DMS79 treated with DMSO at 0.1 percent for 48 hours (cell line): ENCODE measurements at regions not wholly inside any gene's neighbourhood (a gene's known extent, or its start where the extent isn't known, plus 50 kb on each side); places are given as distances from the start of the nearest gene placed in this dataset.
"Not testable (repeated sequence)": the region's sequence is repeated elsewhere in the genome, so short reads cannot be mapped to it uniquely, and the experiment has no call there.

ENCODE experiments used
- DNase-seq: peaks from one replicate; lab custom pipeline; 2025; lab: John Stamatoyannopoulos, UW

GRCh38 chr2:41160439-41160838 is 708.5 kb upstream of the SLC8A1 start:
- DNase-seq = no peak

DNA sequence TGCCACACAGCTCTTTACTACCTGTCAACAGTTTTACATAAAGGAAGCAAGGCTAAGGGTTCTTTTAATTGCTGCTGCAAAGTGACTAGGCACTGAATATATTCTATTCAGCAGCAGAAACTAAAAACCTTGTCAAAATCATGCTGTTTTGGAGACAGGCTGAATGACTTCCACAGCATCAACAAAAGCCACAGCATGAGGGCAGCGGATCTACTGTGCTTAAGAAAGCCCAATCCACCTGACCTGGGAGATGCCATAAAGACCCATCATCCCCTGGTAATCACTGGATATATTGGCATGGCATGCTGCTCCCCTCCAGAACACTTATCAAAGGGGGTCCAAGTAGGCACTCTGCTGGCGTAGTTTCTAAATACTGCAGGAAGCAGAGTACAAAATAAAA is 715.1 kb upstream of the SLC8A1 start:
- DNase-seq = no peak

DNA sequence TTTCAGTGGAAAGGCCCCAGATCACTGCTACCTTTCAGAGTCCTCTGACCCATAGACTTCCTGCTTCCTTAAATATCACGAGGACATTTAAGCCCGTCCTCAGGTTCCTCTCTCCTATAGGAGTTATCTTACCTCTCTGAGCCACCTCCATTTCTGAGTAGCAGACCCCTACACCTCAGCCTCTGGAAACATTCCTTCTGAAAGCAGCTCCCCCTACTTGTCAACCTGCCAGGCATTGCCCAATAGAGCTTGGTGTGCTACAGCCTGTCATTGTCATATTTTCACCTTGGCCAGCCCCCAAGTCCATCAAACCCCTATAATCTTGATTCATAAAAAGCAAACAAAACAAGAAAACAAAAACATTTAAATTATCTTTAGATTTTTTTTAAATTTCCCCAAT is 717.9 kb upstream of the SLC8A1 start:
- no peak for DNase-seq

DNA sequence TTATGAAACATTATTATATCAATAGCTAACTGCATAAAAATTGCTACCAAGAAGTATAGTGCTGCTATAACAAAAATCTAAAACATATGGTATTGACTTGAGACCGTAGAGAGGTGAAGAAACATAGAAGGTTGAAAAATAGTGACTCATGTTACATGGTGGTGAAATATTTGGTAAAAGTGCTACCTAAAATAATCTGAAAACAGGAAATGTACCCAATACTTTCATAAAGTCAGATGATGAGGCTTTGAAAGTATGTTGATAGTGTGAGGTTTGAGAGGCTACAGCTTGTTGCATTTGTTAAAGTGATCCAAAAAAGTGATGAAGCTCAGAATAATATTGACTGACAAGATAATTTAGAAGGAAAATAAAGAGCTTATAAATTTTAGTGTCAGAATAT is 718.7 kb upstream of the SLC8A1 start:
- DNase-seq = no peak

GRCh38 chr2:41180387-41180786 is 728.5 kb upstream of the SLC8A1 start:
- DNase-seq = no peak

DNA sequence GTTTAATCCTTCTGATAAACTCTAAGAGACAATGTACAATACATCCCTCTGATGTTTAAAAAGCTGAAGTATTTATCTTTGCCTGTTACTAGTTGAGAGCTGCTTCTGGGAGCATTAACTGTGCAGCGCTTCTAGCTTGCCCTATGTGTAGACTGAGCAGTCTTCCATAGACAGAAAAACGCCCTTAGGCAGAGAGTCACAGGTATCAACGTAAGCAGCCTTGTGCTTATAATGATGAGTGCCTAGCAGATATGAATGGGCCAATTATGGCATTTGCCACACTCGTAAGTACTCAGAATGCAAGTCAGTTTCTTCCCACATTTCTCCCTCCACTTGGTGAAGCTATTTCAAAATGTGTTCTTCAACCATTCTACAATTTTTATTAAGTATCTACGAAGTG is 731.1 kb upstream of the SLC8A1 start:
- no peak for DNase-seq

GRCh38 chr2:41187376-41188122 is 735.7 kb upstream of the SLC8A1 start:
- no peak for DNase-seq

GRCh38 chr2:41194230-41194629 is 742.3 kb upstream of the SLC8A1 start:
- no peak for DNase-seq

GRCh38 chr2:41197781-41198180 is 745.9 kb upstream of the SLC8A1 start:
- no peak for DNase-seq

GRCh38 chr2:41199334-41199733 is 747.4 kb upstream of the SLC8A1 start:
- no peak for DNase-seq

- no peak for DNase-seq
Observed at GRCh38 chr2:41204315-41204714, 752.4 kb upstream of the SLC8A1 start.

- no peak for DNase-seq
Observed at GRCh38 chr2:41206004-41206403, 754.1 kb upstream of the SLC8A1 start.

DNA sequence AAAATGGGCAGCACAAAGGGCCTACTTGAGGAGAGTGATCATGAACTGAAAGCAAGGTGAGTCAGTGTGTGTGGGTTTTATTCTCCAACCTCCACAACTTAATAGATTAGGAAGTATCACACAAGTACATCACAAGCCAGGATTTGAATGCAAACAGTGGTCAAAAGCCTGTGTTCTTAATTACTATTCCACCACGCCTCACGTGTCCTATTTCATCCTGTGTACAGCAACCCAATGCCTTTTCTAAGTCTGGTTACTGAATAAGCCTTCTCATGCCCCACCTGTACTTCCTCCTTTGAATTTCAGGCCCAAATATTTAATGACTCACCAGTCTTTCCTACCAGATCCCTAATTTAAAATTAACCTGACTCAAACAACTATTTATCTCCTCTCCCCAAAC is 755.7 kb upstream of the SLC8A1 start:
- no peak for DNase-seq

DNA sequence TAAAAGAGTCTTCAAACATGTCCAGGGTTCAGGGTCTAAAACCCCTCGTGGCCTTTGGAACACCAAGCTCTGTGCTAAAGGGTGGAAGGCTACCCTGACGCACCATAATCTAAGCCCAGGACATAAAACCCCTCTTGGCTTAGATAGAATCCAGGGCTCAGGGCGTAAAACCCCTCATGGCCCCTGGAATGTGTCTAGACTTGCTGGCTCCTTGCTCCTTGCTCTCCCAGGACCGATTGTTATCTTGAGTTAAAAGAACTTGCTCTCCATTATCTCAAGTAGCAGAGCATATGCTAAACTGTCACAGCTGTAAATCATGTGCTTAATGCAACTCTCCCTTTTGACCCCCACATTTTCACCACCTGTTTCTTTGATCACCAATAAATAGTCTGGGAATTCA is 758.1 kb upstream of the SLC8A1 start:
- not testable (repeated sequence) for DNase-seq

GRCh38 chr2:41216978-41217377 is 765.1 kb upstream of the SLC8A1 start:
- DNase-seq = no peak

- DNase-seq = no peak
Observed at GRCh38 chr2:41222593-41222992, 770.7 kb upstream of the SLC8A1 start.

GRCh38 chr2:41234093-41234492 is 782.2 kb upstream of the SLC8A1 start:
- no peak for DNase-seq

DNA sequence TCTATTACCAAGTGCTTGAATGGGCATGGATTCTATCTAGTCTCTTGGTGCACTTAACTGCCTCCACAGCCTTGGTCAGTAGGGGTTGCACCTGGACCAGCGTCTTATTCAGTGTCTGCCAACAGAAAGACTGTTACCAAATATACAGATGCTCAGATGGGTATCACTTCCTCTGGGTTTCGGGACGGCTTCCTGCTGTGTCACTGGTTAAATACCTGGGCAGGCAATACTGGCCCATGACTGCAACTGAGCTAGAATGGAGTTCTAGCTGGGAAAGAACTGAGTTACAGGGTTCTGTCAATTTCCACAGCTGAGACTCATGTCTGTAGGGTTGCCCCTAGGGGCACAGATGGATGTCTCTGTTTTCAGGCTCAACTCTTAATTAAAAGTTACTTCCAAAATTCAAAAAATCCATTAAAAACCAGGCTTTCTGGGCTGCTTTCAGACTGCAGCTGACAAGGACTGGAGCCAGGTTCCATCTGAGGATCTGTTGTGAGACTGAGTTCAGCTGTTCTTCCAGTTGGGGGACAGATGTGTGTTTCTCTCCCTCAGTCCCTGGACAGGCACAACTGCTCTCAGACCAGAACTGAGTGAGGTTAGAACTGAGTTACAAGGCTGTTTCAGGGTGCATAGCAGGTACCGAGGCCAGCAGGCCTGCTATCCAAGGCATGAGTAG is 789.6 kb upstream of the SLC8A1 start:
- DNase-seq = no peak

- DNase-seq = no peak
Observed at GRCh38 chr2:41242001-41242331, 790.1 kb upstream of the SLC8A1 start.

DNA sequence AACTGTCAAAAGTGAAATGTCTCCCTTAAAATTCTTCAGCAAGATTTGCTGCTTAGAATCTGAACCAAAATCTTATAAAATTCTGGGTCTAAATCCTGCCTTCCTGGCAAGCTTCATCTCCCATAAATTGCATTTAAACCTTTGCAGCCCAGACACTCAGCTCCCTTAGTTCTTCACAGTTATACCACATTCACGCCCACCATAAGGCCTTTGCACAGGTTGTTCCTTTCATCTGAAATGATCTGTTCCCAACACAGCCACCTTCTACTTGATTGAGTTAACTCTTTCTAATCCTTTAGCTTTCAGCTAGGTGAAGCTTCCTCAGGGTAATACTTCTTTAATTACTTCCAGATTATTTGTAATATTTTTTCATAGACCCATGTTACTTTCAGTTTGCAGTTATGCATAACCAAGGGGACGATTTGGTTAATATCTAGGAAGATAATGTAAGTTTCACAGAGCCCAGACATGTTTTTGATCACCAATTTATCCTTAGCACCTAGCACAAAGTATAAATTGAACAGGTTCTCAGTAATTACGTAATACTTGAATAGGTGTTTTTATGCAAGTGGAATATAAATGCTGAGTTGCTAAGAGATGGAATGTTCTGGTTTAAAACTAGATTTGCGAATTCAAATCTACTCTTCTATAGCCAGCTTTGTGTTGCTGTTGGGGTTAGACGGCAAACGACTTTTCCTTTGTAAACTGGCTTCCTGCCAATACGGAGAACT is 779.7 kb upstream of the PKDCC start:
- DNase-seq = no peak

GRCh38 chr2:41283079-41283775 is 764.6 kb upstream of the PKDCC start:
- no peak for DNase-seq

GRCh38 chr2:41293491-41293890 is 754.3 kb upstream of the PKDCC start:
- DNase-seq = no peak

DNA sequence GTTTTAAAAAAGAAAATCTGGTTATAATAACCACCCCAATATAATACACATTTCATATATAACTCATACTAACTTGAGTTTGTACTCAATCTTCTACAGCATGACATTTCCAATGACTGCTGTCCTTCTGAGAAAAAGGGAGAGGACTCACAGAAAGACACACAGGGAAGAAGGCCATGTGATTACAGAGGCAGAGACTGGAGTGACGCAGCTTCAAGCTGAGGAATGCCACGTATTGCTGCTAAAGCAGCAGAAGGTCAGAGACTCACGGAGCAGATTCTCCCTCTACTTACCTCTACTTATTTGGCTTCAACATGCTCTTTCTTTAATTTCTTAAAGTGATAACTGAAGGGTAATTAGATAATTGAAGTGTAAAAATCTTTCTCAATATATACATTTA is 753.5 kb upstream of the PKDCC start:
- no peak for DNase-seq
